Heart right ventricle (tissue), 16 donors: ENCODE measurements at regions not wholly inside any gene's neighbourhood (a gene's known extent, or its start where the extent isn't known, plus 50 kb on each side); places are given as distances from the start of the nearest gene placed in this dataset.

Experiments
- ATAC-seq, 8 donors: fragments of 200-7000 bp; cut with Tn5 transposase; one replicate each; pipeline ENCODE4 v1.9.1; 2020; ENCODE audit warnings: mild to moderate bottlenecking in 8 of 8, moderate library complexity in 8 of 8, moderate number of reproducible peaks in 1 of 8
- DNase-seq, 2 donors: peaks; one replicate each; pipeline ENCODE4 v3.0.0-alpha.2; 2020
- H3K27ac ChIP-seq, 10 donors: fragments of 200-600 bp; sonication (generic) in 2 of 10; one replicate each; pipeline versions ENCODE4 v1.5.0 to v1.8.0; 2020 to 2022; ENCODE audit warnings: mild to moderate bottlenecking in 3 of 10
- H3K27me3 ChIP-seq, 7 donors: fragments of 200-600 bp; one replicate each; pipeline ENCODE4 v1.8.0; 2021 to 2022; ENCODE audit warnings: mild to moderate bottlenecking in 2 of 7
- H3K36me3 ChIP-seq, 9 donors: fragments of 200-600 bp; sonication (generic) in 1 of 9; one replicate each; pipeline versions ENCODE4 v1.5.0 to v1.8.0; 2020 to 2022; ENCODE audit warnings: mild to moderate bottlenecking in 2 of 9
- H3K4me1 ChIP-seq, 9 donors: fragments of 200-600 bp; sonication (generic) in 1 of 9; one replicate each; pipeline versions ENCODE4 v1.5.0 to v1.8.0; 2020 to 2022; ENCODE audit warnings: mild to moderate bottlenecking in 4 of 9
- H3K4me3 ChIP-seq, 10 donors: fragments of 200-600 bp; sonication (generic) in 2 of 10; one replicate each; pipeline versions ENCODE4 v1.5.0 to v1.8.0; 2020 to 2022; ENCODE audit warnings: mild to moderate bottlenecking in 7 of 10, moderate library complexity in 2 of 10
- H3K9me3 ChIP-seq, 11 donors: fragments of 200-600 bp in 10 of 11; sonication (generic) in 2 of 11; one replicate each; pipeline versions ENCODE4 v1.5.0 to v1.8.0; 2013 to 2022; ENCODE audit warnings: mild to moderate bottlenecking in 2 of 11, control low read depth in 1 of 11, moderate library complexity in 1 of 11
- CTCF ChIP-seq, 9 donors: fragments of 200-600 bp; sonication (generic) in 2 of 9; IDR thresholded peaks; one replicate each; pipeline versions ENCODE4 v1.5.0 to v1.8.0; 2021 to 2022; ENCODE audit warnings: antibody characterized with exemption in 9 of 9, mild to moderate bottlenecking in 5 of 9, moderate library complexity in 1 of 9
- WGBS, 2 donors: extraction: QIAGEN DNeasy Blood & Tissue Kit; methylation state at CpG; one replicate each; pipeline ENCODE4 v1.1.7; 2013; ENCODE audit warnings: inconsistent platforms in 1 of 2; 5-methylcytosine and 5-hydroxymethylcytosine counted together
- intact Hi-C, 10 donors: fragments of 100-400 bp; cut with DNase I; formaldehyde crosslinking; loops; one replicate each; pipeline versions ENCODE4 v1.11.1 to v1.14.2; 2022
- donor health status: Arrhythmogenic right ventricular cardiomyopathy.
- donor health status: ischemic (EF 13 %, LVEDD 7.1; RV severe dilation, severe dysfunction).
- donor health status: healthy with polysubstance abuse.
- donor health status: DM: no; HTN: yes; CAD: no.
- donor health status: DM: no; HTN: no; CAD: no.
- donor health status: ischemic (EF 25% LVEDD 6.9; RV normal size, moderate dysfunction).
- donor health status: ischemic (EF 25% LVEDD 5.7; RV mildly dilated, moderate dysfunction).
- donor health status: healthy.
- donor health status: DM: yes; HTN: yes; CAD: no.
- donor health status: Ischemic cardiomyopathy.
- donor health status: ischemic (EF 35%, LVEDD 5.7; RV mildly dilated, moderate dysfunction).
- donor health status: nonischemic (EF 11% LVEDD 7.7; RV severe dilation, severe dysfunction).
- donor health status: DM: yes; HTN: yes; CAD: no.
- donor health status: PGD.
- donor health status: ischemic (EF 29% LVEDD 5.4; RV normal size, mild dysfunction).
- donor health status: nonischemic (EF 23%, LVEDD 6.1; RV moderate dilation, normal function).

DNA sequence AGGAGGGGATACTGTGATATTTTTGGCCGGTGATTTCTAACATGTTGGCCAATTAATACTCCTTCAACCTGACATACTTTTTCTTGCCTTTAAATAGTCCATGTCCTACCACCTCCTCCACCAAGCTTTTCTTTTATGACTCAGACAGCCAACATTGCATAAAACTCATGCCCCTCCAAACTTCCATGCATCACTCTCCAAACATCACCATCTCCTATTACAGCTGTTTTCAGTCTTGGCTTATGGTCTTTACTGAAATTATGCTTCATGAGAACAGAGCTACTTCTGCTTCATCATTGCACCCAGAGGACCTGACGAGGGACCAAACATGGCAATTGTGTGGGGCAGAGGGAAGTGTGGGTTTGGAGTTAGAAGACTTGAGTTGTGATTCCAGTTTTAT is 305.4 kb downstream of the LPIN1 start:
- peaks cover 0 to 3% (median 0%) of the 10 kb centered on the region in 11 donors for H3K9me3 ChIP-seq
- no peak for TF ChIP-seq CTCF (IDR thresholded peaks at IDR 0.05)
- 95% methylated on average over 2 of the region's 2 CpGs for WGBS, 2 donors
- no peaks in the 10 kb centered on the region for H3K36me3 ChIP-seq
- intact Hi-C loops = no loop called here
- H3K27ac ChIP-seq = no peak overlapping the region
- H3K4me3 ChIP-seq = no peak overlapping the region
- no peak for DNase-seq
- no peak for ATAC-seq
- H3K27me3 ChIP-seq = peaks cover 0 to 2% (median 0%) of the 10 kb centered on the region in 7 donors
- H3K4me1 ChIP-seq = peaks cover 0 to 13% (median 0%) of the 10 kb centered on the region in 9 donors

DNA sequence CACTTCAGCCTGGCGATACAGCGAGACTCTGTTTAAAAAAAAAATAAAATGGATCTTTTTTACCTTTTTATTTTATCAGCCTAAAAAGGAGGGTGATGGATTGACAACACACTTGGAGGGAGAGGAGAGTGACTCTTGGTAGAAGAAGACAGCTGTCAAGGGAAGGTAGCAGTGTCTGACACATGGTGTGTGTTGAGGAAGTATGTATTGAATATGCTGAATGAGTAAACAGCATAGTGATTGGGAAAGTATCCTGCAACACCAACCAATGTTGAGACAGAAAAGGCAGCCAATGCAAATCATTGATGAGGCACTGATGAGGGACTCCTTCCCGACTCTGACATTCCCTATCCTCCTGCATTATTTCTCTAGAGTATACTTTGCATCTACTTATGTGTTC is 306.4 kb downstream of the LPIN1 start:
- Histone ChIP-seq H3K4me3 (no peak overlapping the region), H3K27me3 (peaks cover 0 to 8% (median 0%) of the 10 kb centered on the region in 7 donors), H3K27ac (no peak overlapping the region), H3K36me3 (no peaks in the 10 kb centered on the region), H3K4me1 (peaks cover 0 to 23% (median 0%) of the 10 kb centered on the region in 9 donors), H3K9me3 (peaks cover 0 to 3% (median 0%) of the 10 kb centered on the region in 11 donors)
- TF ChIP-seq CTCF (IDR thresholded peaks at IDR 0.05) = no peak
- WGBS, 2 donors = 94 to 95% methylated on average over 3 of the region's 3 CpGs
- intact Hi-C loops = no loop called here
- DNase-seq (no peak), ATAC-seq (no peak)

- WGBS, 2 donors = 76 to 87% methylated on average over 3 of the region's 3 CpGs
- Histone ChIP-seq H3K9me3 (peaks cover 0 to 3% (median 0%) of the 10 kb centered on the region in 11 donors), H3K36me3 (no peaks in the 10 kb centered on the region), H3K27ac (no peak overlapping the region), H3K27me3 (peaks cover 0 to 8% (median 0%) of the 10 kb centered on the region in 7 donors), H3K4me3 (no peak overlapping the region), H3K4me1 (peaks cover 0 to 22% (median 0%) of the 10 kb centered on the region in 9 donors)
- intact Hi-C loops = no loop called here
- no peak for DNase-seq
- TF ChIP-seq CTCF (IDR thresholded peaks at IDR 0.05) = no peak
- ATAC-seq = no peak
Measured at GRCh38 chr2:12054956-12055618, 308.7 kb downstream of the LPIN1 start.

DNA sequence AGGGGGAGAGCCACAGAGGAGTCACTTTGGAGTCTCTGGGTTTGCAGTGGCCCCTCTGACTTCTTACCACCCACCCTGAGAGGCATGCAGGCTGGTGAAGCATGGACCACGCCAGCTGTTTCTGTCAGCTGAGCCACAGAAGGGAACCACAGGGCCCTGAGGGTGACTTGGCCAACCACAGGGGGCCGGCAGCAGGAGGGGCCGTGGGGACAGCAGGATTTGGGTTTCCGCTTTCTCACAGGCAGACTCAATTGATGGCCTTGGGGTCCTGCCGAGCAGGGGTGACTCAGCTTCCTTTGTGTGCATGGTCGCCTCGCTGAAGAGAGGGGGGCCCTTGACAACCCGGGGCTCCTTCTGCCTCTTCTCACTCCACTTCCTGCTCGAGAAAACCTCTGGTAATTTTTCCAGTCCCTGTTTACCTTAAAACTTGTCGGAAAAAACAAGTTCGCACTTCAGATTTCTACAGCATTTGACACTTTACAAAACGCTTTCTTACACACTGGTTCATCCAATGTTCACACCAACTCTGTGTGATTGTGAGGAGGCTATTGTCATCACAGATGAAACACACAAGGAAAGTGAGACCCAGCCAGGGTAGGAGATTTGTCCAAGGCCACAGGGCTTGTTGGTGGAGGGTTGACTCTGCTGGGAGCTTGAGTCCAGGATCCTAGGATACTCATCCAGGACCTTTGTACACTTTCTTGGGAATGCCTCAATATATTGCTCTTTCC is 311.2 kb downstream of the LPIN1 start:
- ATAC-seq (peak; percentile 35 to 84 (median 68)), DNase-seq (peak; percentile 21 to 31)
- Histone ChIP-seq H3K9me3 (peaks cover 0 to 3% (median 0%) of the 10 kb centered on the region in 11 donors), H3K36me3 (no peaks in the 10 kb centered on the region), H3K4me1 (peaks cover 0 to 16% (median 0%) of the 10 kb centered on the region in 9 donors), H3K27me3 (peaks cover 0 to 8% (median 0%) of the 10 kb centered on the region in 7 donors), H3K4me3 (no peak overlapping the region), H3K27ac (peak overlapping the region in 2 of 10 donors; percentile 31 to 34)
- no peak for TF ChIP-seq CTCF (IDR thresholded peaks at IDR 0.05)
- intact Hi-C loops = no loop called here
- WGBS, 2 donors = 63 to 73% methylated on average over 12 of the region's 12 CpGs
